ENCODE measurements at regions not wholly inside any gene's neighbourhood (a gene's known extent, or its start where the extent isn't known, plus 50 kb on each side); places are given as distances from the start of the nearest gene placed in this dataset.
"Not testable (repeated sequence)": the region's sequence is repeated elsewhere in the genome, so short reads cannot be mapped to it uniquely, and the experiment has no call there.

- intact Hi-C loops (cut with DNase I) = no loop called here
- H3K27me3 ChIP-seq = no peaks in the 10 kb centered on the region
- no peak overlapping the region for H3K27ac ChIP-seq
- no peaks in the 10 kb centered on the region for H3K9me3 ChIP-seq
- no peaks in the 10 kb centered on the region for H3K36me3 ChIP-seq (replicated peaks in 1 of 2; ENCODE audit: insufficient read depth in 1 of 2, low read depth in 2 of 2)
- DNase-seq = no peak
- 95 to 96% methylated on average over 4 of the region's 4 CpGs for WGBS, 2 donors
- H3K4me1 ChIP-seq = no peaks in the 10 kb centered on the region
- ATAC-seq = no peak
- H3K4me3 ChIP-seq = no peak overlapping the region
- TF ChIP-seq POLR2A (IDR thresholded peaks at IDR 0.05) = no peak
- TF ChIP-seq, protein P1, sequence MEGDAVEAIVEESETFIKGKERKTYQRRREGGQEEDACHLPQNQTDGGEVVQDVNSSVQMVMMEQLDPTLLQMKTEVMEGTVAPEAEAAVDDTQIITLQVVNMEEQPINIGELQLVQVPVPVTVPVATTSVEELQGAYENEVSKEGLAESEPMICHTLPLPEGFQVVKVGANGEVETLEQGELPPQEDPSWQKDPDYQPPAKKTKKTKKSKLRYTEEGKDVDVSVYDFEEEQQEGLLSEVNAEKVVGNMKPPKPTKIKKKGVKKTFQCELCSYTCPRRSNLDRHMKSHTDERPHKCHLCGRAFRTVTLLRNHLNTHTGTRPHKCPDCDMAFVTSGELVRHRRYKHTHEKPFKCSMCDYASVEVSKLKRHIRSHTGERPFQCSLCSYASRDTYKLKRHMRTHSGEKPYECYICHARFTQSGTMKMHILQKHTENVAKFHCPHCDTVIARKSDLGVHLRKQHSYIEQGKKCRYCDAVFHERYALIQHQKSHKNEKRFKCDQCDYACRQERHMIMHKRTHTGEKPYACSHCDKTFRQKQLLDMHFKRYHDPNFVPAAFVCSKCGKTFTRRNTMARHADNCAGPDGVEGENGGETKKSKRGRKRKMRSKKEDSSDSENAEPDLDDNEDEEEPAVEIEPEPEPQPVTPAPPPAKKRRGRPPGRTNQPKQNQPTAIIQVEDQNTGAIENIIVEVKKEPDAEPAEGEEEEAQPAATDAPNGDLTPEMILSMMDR (IDR thresholded peaks at IDR 0.05) = no peak
Observed at GRCh38 chr6:6962086-6962485, 145.7 kb upstream of the RREB1 start.

- intact Hi-C loops (cut with DNase I) = no loop called here
- no peak for DNase-seq
- Histone ChIP-seq H3K36me3 (replicated peaks in 1 of 2; ENCODE audit: insufficient read depth in 1 of 2, low read depth in 2 of 2) (no peaks in the 10 kb centered on the region), H3K27ac (no peak overlapping the region), H3K27me3 (no peaks in the 10 kb centered on the region), H3K4me3 (no peak overlapping the region), H3K9me3 (no peaks in the 10 kb centered on the region), H3K4me1 (no peaks in the 10 kb centered on the region)
- no peak for ATAC-seq
- TF ChIP-seq POLR2A (IDR thresholded peaks at IDR 0.05) = no peak
- TF ChIP-seq, protein P1 (IDR thresholded peaks at IDR 0.05) = no peak
- WGBS, 2 donors = 86 to 89% methylated on average over 4 of the region's 4 CpGs
Observed at GRCh38 chr6:6962699-6963098, 145.1 kb upstream of the RREB1 start.

GRCh38 chr6:6963390-6963789 lies 144.4 kb upstream of the RREB1 start:
- H3K27me3 ChIP-seq; ATAC-seq; H3K9me3 ChIP-seq; H3K4me1 ChIP-seq; H3K36me3 ChIP-seq (replicated peaks in 1 of 2; ENCODE audit: insufficient read depth in 1 of 2, low read depth in 2 of 2); H3K4me3 ChIP-seq; intact Hi-C loops (cut with DNase I); H3K27ac ChIP-seq; DNase-seq: not testable (repeated sequence)
- WGBS, 2 donors = 76 to 81% methylated on average over 7 of the region's 7 CpGs

DNA sequence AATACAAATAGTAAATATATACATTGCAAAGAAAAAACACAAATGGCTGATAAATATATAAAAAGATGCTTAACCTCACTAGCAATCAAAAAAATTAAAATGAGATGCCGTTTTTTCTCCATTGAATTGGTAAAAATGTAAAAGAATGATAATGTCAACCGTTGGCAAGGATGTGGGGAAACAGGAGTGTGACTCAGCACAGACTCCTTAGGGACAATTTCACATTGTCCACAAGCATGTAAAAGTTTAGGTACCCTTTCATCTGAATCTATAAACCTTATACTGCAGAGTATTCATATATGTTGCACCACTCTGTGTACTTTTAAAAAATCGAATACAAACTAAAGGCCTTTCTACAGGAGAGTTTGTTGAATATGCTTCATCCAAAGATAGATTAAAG lies 143.1 kb upstream of the RREB1 start:
- H3K4me1 ChIP-seq = peaks cover 18% of the 10 kb centered on the region
- TF ChIP-seq, protein P1 (IDR thresholded peaks at IDR 0.05) = no peak
- TF ChIP-seq POLR2A (IDR thresholded peaks at IDR 0.05) = no peak
- no peak for DNase-seq
- ATAC-seq = no peak
- H3K36me3 ChIP-seq (replicated peaks in 1 of 2; ENCODE audit: insufficient read depth in 1 of 2, low read depth in 2 of 2) = no peaks in the 10 kb centered on the region
- H3K9me3 ChIP-seq = no peaks in the 10 kb centered on the region
- intact Hi-C loops (cut with DNase I) = no loop called here
- H3K4me3 ChIP-seq = no peak overlapping the region
- WGBS, 2 donors = 69 to 75% methylated on average over 3 of the region's 3 CpGs
- H3K27me3 ChIP-seq = no peaks in the 10 kb centered on the region
- H3K27ac ChIP-seq = no peak overlapping the region

DNA sequence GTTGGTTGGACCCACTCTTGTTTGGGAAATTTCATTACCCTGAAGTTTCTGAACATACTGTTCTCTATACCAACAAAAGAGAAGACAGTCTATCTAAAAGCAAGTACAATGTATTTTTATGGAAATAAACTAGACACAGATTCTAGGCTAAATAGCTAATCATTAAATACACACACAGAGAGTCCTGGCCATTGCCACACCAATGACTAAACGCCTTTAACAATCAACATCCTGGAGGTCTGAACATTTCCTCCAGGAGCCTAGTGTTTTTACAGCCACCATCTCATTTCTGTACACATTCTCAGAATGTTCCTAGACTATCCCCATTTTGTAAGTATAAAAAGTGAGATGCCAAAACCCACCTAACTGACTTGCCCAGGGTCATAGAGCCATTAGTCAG lies 141.6 kb upstream of the RREB1 start:
- intact Hi-C loops (cut with DNase I) = no loop called here
- Histone ChIP-seq H3K27ac (no peak overlapping the region), H3K4me1 (peaks cover 27% of the 10 kb centered on the region), H3K27me3 (no peaks in the 10 kb centered on the region), H3K36me3 (replicated peaks in 1 of 2; ENCODE audit: insufficient read depth in 1 of 2, low read depth in 2 of 2) (no peaks in the 10 kb centered on the region), H3K4me3 (no peak overlapping the region), H3K9me3 (no peaks in the 10 kb centered on the region)
- 44 to 65% methylated on average over 1 of the region's 1 CpG for WGBS, 2 donors
- no peak for ATAC-seq
- peak in 1 of 4 donors; percentile 25 for DNase-seq
- no peak for TF ChIP-seq POLR2A (IDR thresholded peaks at IDR 0.05)
- TF ChIP-seq, protein P1 (IDR thresholded peaks at IDR 0.05) = no peak

Measured in body of pancreas (tissue), 4 donors.